H9 (cell line): ENCODE measurements at regions not wholly inside any gene's neighbourhood (a gene's known extent, or its start where the extent isn't known, plus 50 kb on each side); places are given as distances from the start of the nearest gene placed in this dataset.

Experiments used
- DNase-seq: peaks from one replicate; pipeline ENCODE4 v3.0.0-alpha.2; 2017
- H2AFZ ChIP-seq: one replicate; pipeline ENCODE4 v1.6.1; 2013; ENCODE audit warnings: mild to moderate bottlenecking, low read length, control low read depth, moderate library complexity
- H2AK5ac ChIP-seq: 2 replicates; pipeline ENCODE4 v1.6.1; 2013; ENCODE audit warnings: low read length, control low read depth, mixed read lengths; ENCODE audit not compliant: insufficient read length
- H2BK120ac ChIP-seq: one replicate; pipeline ENCODE4 v1.6.1; 2013; ENCODE audit warnings: low read depth, mild to moderate bottlenecking, low read length, control low read depth, inconsistent platforms; ENCODE audit not compliant: poor library complexity, severe bottlenecking
- H2BK12ac ChIP-seq: 2 replicates; pipeline ENCODE4 v1.6.1; 2013; ENCODE audit warnings: low read length, control low read depth, mixed read lengths, low read depth; ENCODE audit not compliant: insufficient read length
- H2BK15ac ChIP-seq: 2 replicates; pipeline ENCODE4 v1.6.1; 2013; ENCODE audit warnings: low read depth, low read length, control low read depth
- H2BK20ac ChIP-seq: one replicate; pipeline ENCODE4 v1.6.1; 2013; ENCODE audit warnings: low read depth, mild to moderate bottlenecking, low read length, control low read depth, inconsistent platforms; ENCODE audit not compliant: poor library complexity, severe bottlenecking
- H2BK5ac ChIP-seq: 2 replicates; pipeline ENCODE4 v1.6.1; 2013; ENCODE audit warnings: low read length, control low read depth, mixed read lengths; ENCODE audit not compliant: insufficient read length
- H3K14ac ChIP-seq: 2 replicates; pipeline ENCODE4 v1.6.1; 2013; ENCODE audit warnings: low read length, control low read depth; ENCODE audit not compliant: insufficient read depth
- H3K18ac ChIP-seq: 2 replicates; pipeline ENCODE4 v1.6.1; 2013; ENCODE audit warnings: low read depth, mild to moderate bottlenecking, mixed read lengths, low read length, control low read depth; ENCODE audit not compliant: insufficient read length
- H3K23ac ChIP-seq: 2 replicates; pipeline ENCODE4 v1.6.1; 2013; ENCODE audit warnings: low read length, control low read depth, mixed read lengths, low read depth; ENCODE audit not compliant: insufficient read length
- H3K23me2 ChIP-seq: 2 replicates; pipeline ENCODE4 v1.6.1; 2013; ENCODE audit warnings: low read depth, mild to moderate bottlenecking, mixed read lengths, low read length, control low read depth; ENCODE audit not compliant: insufficient read length, poor library complexity, severe bottlenecking
- H3K27ac ChIP-seq: 2 replicates; pipeline ENCODE4 v1.5.1; 2013; ENCODE audit warnings: low read length, control low read depth, mixed read lengths, low read depth; ENCODE audit not compliant: insufficient read length
- H3K27me3 ChIP-seq: 2 replicates; pipeline ENCODE4 v1.6.1; 2013; ENCODE audit warnings: low read length, control low read depth, inconsistent platforms; ENCODE audit not compliant: insufficient read depth
- H3K4ac ChIP-seq: 2 replicates; pipeline ENCODE4 v1.6.1; 2013; ENCODE audit warnings: low read depth, mild to moderate bottlenecking, control low read depth, inconsistent platforms, low read length, moderate library complexity
- H3K4me1 ChIP-seq: 2 replicates; pipeline ENCODE4 v1.6.1; 2013; ENCODE audit warnings: low read length, control low read depth, inconsistent platforms; ENCODE audit not compliant: insufficient read depth
- H3K4me2 ChIP-seq: 2 replicates; pipeline ENCODE4 v1.6.1; 2013; ENCODE audit warnings: low read length, control low read depth, mixed read lengths; ENCODE audit not compliant: insufficient read length, insufficient read depth
- H3K56ac ChIP-seq: 2 replicates; pipeline ENCODE4 v1.6.1; 2013; ENCODE audit warnings: low read depth, mild to moderate bottlenecking, mixed read lengths, low read length, control low read depth; ENCODE audit not compliant: insufficient read length
- H3K79me1 ChIP-seq: 2 replicates; pipeline ENCODE4 v1.6.1; 2013; ENCODE audit warnings: low read depth, mild to moderate bottlenecking, moderate library complexity, low read length, control low read depth, inconsistent platforms; ENCODE audit not compliant: insufficient read depth, poor library complexity, severe bottlenecking
- H3K79me2 ChIP-seq: 2 replicates; pipeline ENCODE4 v1.6.1; 2013; ENCODE audit warnings: low read length, control low read depth, inconsistent platforms; ENCODE audit not compliant: insufficient read depth
- H3K9ac ChIP-seq: 2 replicates; pipeline ENCODE4 v1.6.1; 2013; ENCODE audit warnings: low read length, control low read depth, mixed read lengths; ENCODE audit not compliant: insufficient read length; ENCODE audit errors: extremely low read depth
- H3K9me3 ChIP-seq: one replicate; pipeline ENCODE4 v1.6.1; 2013; ENCODE audit warnings: low read depth, low read length, inconsistent platforms; ENCODE audit not compliant: control insufficient read depth
- H3T11ph ChIP-seq: one replicate; pipeline ENCODE4 v1.6.1; 2013; ENCODE audit warnings: mild to moderate bottlenecking, low read length, control low read depth, inconsistent platforms
- H4K20me1 ChIP-seq: one replicate; pipeline ENCODE4 v1.6.1; 2013; ENCODE audit not compliant: control insufficient read depth, insufficient read length, insufficient read depth
- H4K5ac ChIP-seq: 2 replicates; pipeline ENCODE4 v1.6.1; 2013; ENCODE audit warnings: low read depth, mild to moderate bottlenecking, mixed read lengths, low read length, control low read depth; ENCODE audit not compliant: insufficient read length
- H4K8ac ChIP-seq: replicated peaks from 2 replicates; pipeline ENCODE4 v1.6.1; 2013; ENCODE audit warnings: low read length, control low read depth, mixed read lengths, low read depth; ENCODE audit not compliant: insufficient read length
- H4K91ac ChIP-seq: 2 replicates; pipeline ENCODE4 v1.6.1; 2013; ENCODE audit warnings: low read depth, mild to moderate bottlenecking, moderate library complexity, mixed read lengths, low read length, control low read depth; ENCODE audit not compliant: insufficient read length
- H3K27ac Mint-ChIP-seq, 3 experiments: 2 replicates in 2 of 3; 3 replicates in 1 of 3; pipeline ENCODE4 v1.8.0; 2020 to 2021; ENCODE audit warnings: mixed read lengths in 3 of 3, mild to moderate bottlenecking in 1 of 3, moderate library complexity in 1 of 3
- H3K27me3 Mint-ChIP-seq: 2 replicates; pipeline ENCODE4 v1.8.0; 2021; ENCODE audit warnings: low read depth, mild to moderate bottlenecking, moderate library complexity, mixed read lengths
- H3K36me3 Mint-ChIP-seq, 3 experiments: 2 replicates in 2 of 3; 3 replicates in 1 of 3; pipeline ENCODE4 v1.8.0; 2020 to 2021; ENCODE audit warnings: low read depth in 3 of 3, mixed read lengths in 3 of 3; ENCODE audit not compliant: insufficient read depth in 1 of 3
- H3K4me1 Mint-ChIP-seq, 2 experiments: 2 replicates each; pipeline ENCODE4 v1.8.0; 2020; ENCODE audit warnings: mixed read lengths in 2 of 2
- H3K4me3 Mint-ChIP-seq, 2 experiments: 2 replicates in 1 of 2; 3 replicates in 1 of 2; pipeline ENCODE4 v1.8.0; 2020 to 2021; ENCODE audit warnings: mild to moderate bottlenecking in 2 of 2, mixed read lengths in 2 of 2, moderate library complexity in 1 of 2
- H3K9me3 Mint-ChIP-seq, 2 experiments: 2 replicates in 1 of 2; 3 replicates in 1 of 2; pipeline ENCODE4 v1.8.0; 2020; ENCODE audit warnings: mild to moderate bottlenecking in 2 of 2, mixed read lengths in 2 of 2, moderate library complexity in 1 of 2
- WGBS: extraction: QIAGEN DNeasy Blood & Tissue Kit; methylation state at CpG from one replicate; pipeline ENCODE4 v1.1.7; 2013; ENCODE audit warnings: missing lambda C conversion rate, low lambda C conversion rate, mixed read lengths; ENCODE audit not compliant: insufficient read length; ENCODE audit errors: extremely low coverage; 5-methylcytosine and 5-hydroxymethylcytosine counted together
- TF ChIP-seq, protein P1 (sequence below): fragments of 200-600 bp; sonication (generic); conservative IDR thresholded peaks from 3 replicates; pipeline ENCODE4 v1.8.0; 2021; ENCODE audit warnings: antibody characterized with exemption, mild to moderate bottlenecking

- no peaks in the 10 kb centered on the region; the same call in 1 of the 2 replicates for H3K27me3 Mint-ChIP-seq
- Histone ChIP-seq H3K4me1 (no peaks in the 10 kb centered on the region), H3K4ac (no peak overlapping the region), H3K27ac (no peak overlapping the region), H2BK120ac (no peak overlapping the region), H2AK5ac (no peak overlapping the region), H3K56ac (no peak overlapping the region), H2BK20ac (no peak overlapping the region), H3K9ac (no peak overlapping the region), H3K79me1 (no peaks in the 10 kb centered on the region), H4K20me1 (no peaks in the 10 kb centered on the region), H3K23me2 (no peaks in the 10 kb centered on the region), H4K8ac (no peak overlapping the region), H3K79me2 (no peaks in the 10 kb centered on the region), H3T11ph (no peak overlapping the region), H2BK15ac (no peak overlapping the region), H2BK5ac (no peak overlapping the region), H3K23ac (no peak overlapping the region), H4K91ac (no peak overlapping the region), H3K27me3 (no peaks in the 10 kb centered on the region), H2BK12ac (no peak overlapping the region), H3K9me3 (no peaks in the 10 kb centered on the region), H3K14ac (no peak overlapping the region), H2AFZ (no peak overlapping the region), H3K18ac (no peak overlapping the region), H4K5ac (peak overlapping the region; percentile 68), H3K4me2 (no peak overlapping the region)
- TF ChIP-seq, protein P1, sequence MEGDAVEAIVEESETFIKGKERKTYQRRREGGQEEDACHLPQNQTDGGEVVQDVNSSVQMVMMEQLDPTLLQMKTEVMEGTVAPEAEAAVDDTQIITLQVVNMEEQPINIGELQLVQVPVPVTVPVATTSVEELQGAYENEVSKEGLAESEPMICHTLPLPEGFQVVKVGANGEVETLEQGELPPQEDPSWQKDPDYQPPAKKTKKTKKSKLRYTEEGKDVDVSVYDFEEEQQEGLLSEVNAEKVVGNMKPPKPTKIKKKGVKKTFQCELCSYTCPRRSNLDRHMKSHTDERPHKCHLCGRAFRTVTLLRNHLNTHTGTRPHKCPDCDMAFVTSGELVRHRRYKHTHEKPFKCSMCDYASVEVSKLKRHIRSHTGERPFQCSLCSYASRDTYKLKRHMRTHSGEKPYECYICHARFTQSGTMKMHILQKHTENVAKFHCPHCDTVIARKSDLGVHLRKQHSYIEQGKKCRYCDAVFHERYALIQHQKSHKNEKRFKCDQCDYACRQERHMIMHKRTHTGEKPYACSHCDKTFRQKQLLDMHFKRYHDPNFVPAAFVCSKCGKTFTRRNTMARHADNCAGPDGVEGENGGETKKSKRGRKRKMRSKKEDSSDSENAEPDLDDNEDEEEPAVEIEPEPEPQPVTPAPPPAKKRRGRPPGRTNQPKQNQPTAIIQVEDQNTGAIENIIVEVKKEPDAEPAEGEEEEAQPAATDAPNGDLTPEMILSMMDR, result no peak
- no peak for DNase-seq
- no CpG with 5 or more reads among the region's 6 CpGs for WGBS
- H3K36me3 Mint-ChIP-seq, result no peaks in the 10 kb centered on the region
- H3K9me3 Mint-ChIP-seq, result no peaks in the 10 kb centered on the region
- H3K27ac Mint-ChIP-seq, result no peak overlapping the region
- no peak overlapping the region for H3K4me3 Mint-ChIP-seq
- 0 out of 4 replicates have a peak, but pooled peaks cover 0 to 4% of the 10 kb centered on the region in 2 experiments for H3K4me1 Mint-ChIP-seq
Measured at GRCh38 chr10:9243941-9244411, 1189.5 kb downstream of the GATA3 start.
